ENCODE measurements at regions not wholly inside any gene's neighbourhood (a gene's known extent, or its start where the extent isn't known, plus 50 kb on each side); places are given as distances from the start of the nearest gene placed in this dataset.

GRCh38 chr18:51342815-51343214, 145.3 kb upstream of the MEX3C start:
- Histone ChIP-seq H3K27ac (ENCODE audit: low read depth in 1 of 2, low read length in 2 of 2) (no peak overlapping the region), H3K9me3 (replicated peaks in 1 of 2; ENCODE audit: control insufficient read depth in 1 of 2, insufficient read depth in 1 of 2, low read length in 2 of 2) (no peaks in the 10 kb centered on the region), H2AFZ (ENCODE audit: insufficient read depth, low read depth, low read length, poor library complexity, severe bottlenecking) (no peak overlapping the region), H3K9ac (ENCODE audit: insufficient read depth, low read length, poor library complexity, severe bottlenecking) (no peak overlapping the region), H3K27me3 (ENCODE audit: control insufficient read depth in 2 of 2, insufficient read depth in 2 of 2, low read length in 2 of 2) (no peaks in the 10 kb centered on the region), H3K79me2 (ENCODE audit: insufficient read depth, low read length) (no peaks in the 10 kb centered on the region), H4K20me1 (ENCODE audit: insufficient read depth, low read length) (no peaks in the 10 kb centered on the region), H3K4me2 (replicated peaks; ENCODE audit: extremely low read depth, low read length, poor library complexity, severe bottlenecking) (no peak overlapping the region), H3K4me1 (ENCODE audit: control insufficient read depth in 1 of 2, insufficient read depth in 2 of 2, low read length in 2 of 2) (no peaks in the 10 kb centered on the region), H3K4me3 (replicated peaks in 1 of 3; ENCODE audit: low read depth in 2 of 3, low read length in 3 of 3) (no peak overlapping the region), H3K36me3 (replicated peaks in 1 of 2; ENCODE audit: control insufficient read depth in 1 of 2, insufficient read depth in 2 of 2, low read length in 2 of 2) (no peaks in the 10 kb centered on the region)
- Mint-ChIP-seq H3K36me3 (no peaks in the 10 kb centered on the region), H3K27ac (no peak overlapping the region), H3K4me1 (no peaks in the 10 kb centered on the region), H3K4me3 (no peak overlapping the region), H3K27me3 (ENCODE audit: low read depth in 3 of 3) (peaks cover 1 to 3% (median 2%) of the 10 kb centered on the region in 3 donors), H3K9me3 (peaks cover 0 to 2% (median 0%) of the 10 kb centered on the region in 7 donors)
- intact Hi-C loops (cut with micrococcal nuclease), result no loop called here
- TF ChIP-seq CTCF (IDR thresholded peaks at IDR 0.05), result no peak
- no peak for DNase-seq

GRCh38 chr18:51345848-51346391, 148.4 kb upstream of the MEX3C start:
- H3K4me2 ChIP-seq (replicated peaks; ENCODE audit: extremely low read depth, low read length, poor library complexity, severe bottlenecking), result no peak overlapping the region
- H3K9me3 ChIP-seq (replicated peaks in 1 of 2; ENCODE audit: control insufficient read depth in 1 of 2, insufficient read depth in 1 of 2, low read length in 2 of 2), result no peaks in the 10 kb centered on the region
- H2AFZ ChIP-seq (ENCODE audit: insufficient read depth, low read depth, low read length, poor library complexity, severe bottlenecking), result no peak overlapping the region
- no peak overlapping the region for H3K9ac ChIP-seq (ENCODE audit: insufficient read depth, low read length, poor library complexity, severe bottlenecking)
- DNase-seq, result no peak
- H3K27ac ChIP-seq (ENCODE audit: low read depth in 1 of 2, low read length in 2 of 2), result no peak overlapping the region
- no peaks in the 10 kb centered on the region for H3K79me2 ChIP-seq (ENCODE audit: insufficient read depth, low read length)
- no peak for TF ChIP-seq CTCF (IDR thresholded peaks at IDR 0.05)
- no peaks in the 10 kb centered on the region for H3K4me1 ChIP-seq (ENCODE audit: control insufficient read depth in 1 of 2, insufficient read depth in 2 of 2, low read length in 2 of 2)
- Mint-ChIP-seq H3K4me1 (no peaks in the 10 kb centered on the region), H3K27ac (no peak overlapping the region), H3K4me3 (no peak overlapping the region), H3K9me3 (peaks cover 0 to 2% (median under 1%) of the 10 kb centered on the region in 7 donors), H3K36me3 (no peaks in the 10 kb centered on the region), H3K27me3 (ENCODE audit: low read depth in 3 of 3) (peaks cover 0 to 7% (median 2%) of the 10 kb centered on the region in 3 donors)
- H4K20me1 ChIP-seq (ENCODE audit: insufficient read depth, low read length), result no peaks in the 10 kb centered on the region
- H3K36me3 ChIP-seq (replicated peaks in 1 of 2; ENCODE audit: control insufficient read depth in 1 of 2, insufficient read depth in 2 of 2, low read length in 2 of 2), result no peaks in the 10 kb centered on the region
- H3K27me3 ChIP-seq (ENCODE audit: control insufficient read depth in 2 of 2, insufficient read depth in 2 of 2, low read length in 2 of 2), result no peaks in the 10 kb centered on the region
- intact Hi-C loops (cut with micrococcal nuclease), result no loop called here
- no peak overlapping the region for H3K4me3 ChIP-seq (replicated peaks in 1 of 3; ENCODE audit: low read depth in 2 of 3, low read length in 3 of 3)
- 81% methylated on average over 5 of the region's 5 CpGs for WGBS (ENCODE audit: insufficient coverage)

Measured in CD14-positive monocyte (primary cell).